ENCODE measurements at regions not wholly inside any gene's neighbourhood (a gene's known extent, or its start where the extent isn't known, plus 50 kb on each side); places are given as distances from the start of the nearest gene placed in this dataset.

GRCh38 chr6:21811484-21811883 lies 217.9 kb downstream of the SOX4 start:
- TF ChIP-seq CTCF (IDR thresholded peaks at IDR 0.05) (no peak), POLR2A (IDR thresholded peaks at IDR 0.05) (no peak)

Measured in heart left ventricle (tissue), 13 donors.